H1 (cell line): ENCODE measurements at regions not wholly inside any gene's neighbourhood (a gene's known extent, or its start where the extent isn't known, plus 50 kb on each side); places are given as distances from the start of the nearest gene placed in this dataset.

ENCODE experiments used
- CTCF ChIA-PET: fragments of 300-600 bp; sonication (Branson Sonifier 250); formaldehyde crosslinking; loops from one replicate; lab custom pipeline; 2021; ENCODE audit not compliant: partially characterized antibody; lab: Charles Lee
- POLR2A ChIA-PET: fragments of 300-600 bp; sonication (Branson Sonifier 250); formaldehyde crosslinking; loops from one replicate; lab custom pipeline; 2021; ENCODE audit warnings: inconsistent platforms; ENCODE audit not compliant: partially characterized antibody; lab: Charles Lee
- DNase-seq, 2 experiments: peaks; one replicate each; pipeline versions ENCODE4 v3.0.0 to v3.0.0-alpha.2; 2010 to 2022; ENCODE audit warnings: low spot score in 2 of 2, low read depth in 1 of 2, mixed read lengths in 1 of 2
- FAIRE-seq: peaks from 2 replicates; lab custom pipeline; 2011; peaks lifted over from hg19 to GRCh38; lab: Jason Lieb, UNC
- H2AFZ ChIP-seq: 2 replicates; pipeline ENCODE4 v1.8.1; 2012; ENCODE audit warnings: low read length, inconsistent platforms
- H2AK5ac ChIP-seq: 2 replicates; pipeline ENCODE4 v1.6.1; 2013; ENCODE audit warnings: low read depth, low read length
- H2BK120ac ChIP-seq: replicated peaks from 2 replicates; pipeline ENCODE3; 2013; ENCODE audit warnings: low read depth, low read length, inconsistent platforms
- H2BK12ac ChIP-seq: 2 replicates; pipeline ENCODE4 v1.6.1; 2013; ENCODE audit warnings: low read depth, low read length
- H2BK15ac ChIP-seq: 2 replicates; pipeline ENCODE4 v1.6.1; 2013; ENCODE audit warnings: low read length
- H2BK20ac ChIP-seq: 2 replicates; pipeline ENCODE4 v1.6.1; 2013; ENCODE audit warnings: low read length
- H2BK5ac ChIP-seq: 2 replicates; pipeline ENCODE4 v1.6.1; 2013; ENCODE audit warnings: low read depth, low read length
- H3K14ac ChIP-seq: 2 replicates; pipeline ENCODE4 v1.6.1; 2013; ENCODE audit warnings: inconsistent platforms; ENCODE audit not compliant: insufficient read length
- H3K18ac ChIP-seq: 2 replicates; pipeline ENCODE4 v1.6.1; 2013; ENCODE audit warnings: low read length; ENCODE audit errors: extremely low read depth
- H3K23ac ChIP-seq: 2 replicates; pipeline ENCODE4 v1.6.1; 2013; ENCODE audit warnings: inconsistent platforms; ENCODE audit not compliant: insufficient read length
- H3K23me2 ChIP-seq: 2 replicates; pipeline ENCODE4 v1.6.1; 2013; ENCODE audit warnings: low read depth, low read length
- H3K27ac ChIP-seq: 2 replicates; pipeline ENCODE4 v1.6.1; 2011; ENCODE audit warnings: low read depth, low read length, inconsistent platforms
- H3K27me3 ChIP-seq, 4 experiments: replicated peaks in 1 of 4; 1 replicate in 1 of 4; 2 replicates in 3 of 4; pipeline versions ENCODE4 v1.6.1 to v1.8.1; 2011 to 2013; ENCODE audit warnings: low read length in 3 of 4, mild to moderate bottlenecking in 3 of 4, inconsistent platforms in 2 of 4, mixed read lengths in 2 of 4, moderate library complexity in 1 of 4; ENCODE audit not compliant: control insufficient read depth in 3 of 4, insufficient read depth in 3 of 4; ENCODE audit errors: extremely low read depth in 1 of 4
- H3K36me3 ChIP-seq, 4 experiments: 2 replicates each; pipeline versions ENCODE4 v1.6.1 to v1.8.1; 2011 to 2013; ENCODE audit warnings: mild to moderate bottlenecking in 4 of 4, low read length in 3 of 4, moderate library complexity in 2 of 4, control low read depth in 1 of 4, inconsistent platforms in 1 of 4; ENCODE audit not compliant: insufficient read depth in 4 of 4, control insufficient read depth in 2 of 4
- H3K4ac ChIP-seq: replicated peaks from 2 replicates; pipeline ENCODE3; 2013; ENCODE audit warnings: low read length, low read depth, mixed read lengths, inconsistent platforms; ENCODE audit not compliant: insufficient read length
- H3K4me1 ChIP-seq, 4 experiments: replicated peaks in 1 of 4; 1 replicate in 1 of 4; 2 replicates in 3 of 4; pipeline versions ENCODE4 v1.6.1 to v1.8.1; 2011 to 2013; ENCODE audit warnings: low read length in 3 of 4, inconsistent platforms in 2 of 4, mixed read lengths in 1 of 4; ENCODE audit not compliant: insufficient read depth in 4 of 4, control insufficient read depth in 3 of 4
- H3K4me2 ChIP-seq, 2 experiments: 2 replicates each; pipeline versions ENCODE4 v1.6.1 to v1.8.1; 2011 to 2013; ENCODE audit warnings: low read depth in 2 of 2, low read length in 2 of 2, control low read depth in 1 of 2, inconsistent platforms in 1 of 2, mild to moderate bottlenecking in 1 of 2; ENCODE audit not compliant: insufficient read depth in 1 of 2
- H3K4me3 ChIP-seq, 4 experiments: fragments of 200-600, 300-600 bp in 1 of 4; sonication (generic), shearing (Covaris generic), sonication (Bioruptor Twin) in 1 of 4; 2 replicates each; pipeline versions ENCODE4 v1.5.1 to v1.8.1; 2011 to 2016; ENCODE audit warnings: low read length in 4 of 4, low read depth in 3 of 4, control low read depth in 2 of 4, inconsistent platforms in 2 of 4, mild to moderate bottlenecking in 2 of 4, mixed read lengths in 1 of 4, moderate library complexity in 1 of 4; ENCODE audit not compliant: insufficient read depth in 2 of 4; ENCODE audit errors: extremely low read depth in 1 of 4
- H3K56ac ChIP-seq: replicated peaks from 2 replicates; pipeline ENCODE3; 2013; ENCODE audit warnings: low read depth, mild to moderate bottlenecking, mixed read lengths, low read length, inconsistent platforms; ENCODE audit not compliant: insufficient read length
- H3K79me1 ChIP-seq: 2 replicates; pipeline ENCODE4 v1.6.1; 2013; ENCODE audit warnings: low read depth, low read length, control low read depth
- H3K79me2 ChIP-seq, 2 experiments: 2 replicates each; pipeline versions ENCODE4 v1.6.1 to v1.8.1; 2012 to 2013; ENCODE audit warnings: low read length in 2 of 2, mild to moderate bottlenecking in 2 of 2, inconsistent platforms in 1 of 2; ENCODE audit not compliant: insufficient read depth in 2 of 2, control insufficient read depth in 1 of 2
- H3K9ac ChIP-seq, 4 experiments: replicated peaks in 1 of 4; 1 replicate in 1 of 4; 2 replicates in 3 of 4; pipeline versions ENCODE4 v1.6.1 to v1.8.1; 2011 to 2013; ENCODE audit warnings: low read depth in 3 of 4, low read length in 3 of 4, control low read depth in 2 of 4, mild to moderate bottlenecking in 2 of 4, moderate library complexity in 2 of 4, inconsistent platforms in 1 of 4; ENCODE audit errors: extremely low read depth in 1 of 4
- H3K9me3 ChIP-seq, 2 experiments: 2 replicates each; pipeline versions ENCODE4 v1.6.1 to v1.8.1; 2012 to 2013; ENCODE audit warnings: mild to moderate bottlenecking in 2 of 2, moderate library complexity in 2 of 2, control low read depth in 1 of 2, inconsistent platforms in 1 of 2, low read depth in 1 of 2, low read length in 1 of 2, mixed read lengths in 1 of 2; ENCODE audit not compliant: insufficient read depth in 2 of 2
- H4K20me1 ChIP-seq, 2 experiments: replicated peaks in 1 of 2; 2 replicates each; pipeline versions ENCODE3 to v1.8.1; 2011 to 2013; ENCODE audit warnings: inconsistent platforms in 2 of 2, low read length in 2 of 2, mild to moderate bottlenecking in 1 of 2; ENCODE audit not compliant: insufficient read depth in 2 of 2, control insufficient read depth in 1 of 2
- H4K5ac ChIP-seq: 2 replicates; pipeline ENCODE4 v1.6.1; 2013; ENCODE audit warnings: low read length, low read depth, mixed read lengths, inconsistent platforms; ENCODE audit not compliant: insufficient read length
- H4K8ac ChIP-seq: 2 replicates; pipeline ENCODE4 v1.8.0; 2013; ENCODE audit warnings: mild to moderate bottlenecking, moderate library complexity, low read length, inconsistent platforms; ENCODE audit not compliant: insufficient read depth; ENCODE audit errors: extremely low read depth
- H4K91ac ChIP-seq: replicated peaks from 2 replicates; pipeline ENCODE3; 2013; ENCODE audit warnings: low read length, mixed read lengths, inconsistent platforms; ENCODE audit not compliant: insufficient read length
- ATF2 ChIP-seq: IDR thresholded peaks from 2 replicates; pipeline ENCODE4 v1.6.1; 2012; ENCODE audit warnings: low read length, inconsistent platforms
- KDM4A ChIP-seq: IDR thresholded peaks from one replicate; pipeline ENCODE4 v1.7.1; 2012; ENCODE audit warnings: low read depth, mild to moderate bottlenecking, moderate library complexity, low read length, inconsistent platforms; ENCODE audit not compliant: severe bottlenecking
- PHF8 ChIP-seq: fragments of 200-600 bp; sonication (generic); conservative IDR thresholded peaks from 2 replicates; pipeline ENCODE4 v1.7.1; 2012; ENCODE audit warnings: low read depth, mild to moderate bottlenecking, inconsistent platforms, low read length, moderate library complexity
- RBBP5 ChIP-seq: IDR thresholded peaks from 2 replicates; pipeline ENCODE4 v1.7.1; 2012; ENCODE audit warnings: low read depth, mild to moderate bottlenecking, inconsistent platforms, low read length, moderate library complexity, borderline replicate concordance
- RFX5 ChIP-seq: IDR thresholded peaks from 2 replicates; pipeline ENCODE4 v1.6.1; 2011; ENCODE audit warnings: low read depth, low read length, improper control_type of control experiment, borderline replicate concordance
- RNF2 ChIP-seq: fragments of 200-900, 300-1000 bp; sonication (generic); IDR thresholded peaks from 2 replicates; pipeline ENCODE4 v1.7.1; 2016; ENCODE audit warnings: borderline replicate concordance, low read depth, mild to moderate bottlenecking, antibody characterized with exemption, low read length; ENCODE audit not compliant: poor library complexity, severe bottlenecking; ENCODE audit errors: missing control alignments
- SIRT6 ChIP-seq: IDR thresholded peaks from one replicate; pipeline ENCODE4 v1.7.1; 2012; ENCODE audit warnings: low read length, inconsistent platforms
- SP4 ChIP-seq: IDR thresholded peaks from 2 replicates; pipeline ENCODE4 v1.6.1; 2012; ENCODE audit warnings: low read length, inconsistent platforms
- TCF12 ChIP-seq: IDR thresholded peaks from 2 replicates; pipeline ENCODE4 v1.6.1; 2011; ENCODE audit warnings: low read depth, mild to moderate bottlenecking, low read length
- WGBS, 2 experiments: shearing (Covaris generic) in 1 of 2; methylation state at CpG; one replicate each; pipeline versions ENCODE4 v1.1.6 to v1.1.7; 2013 to 2015; ENCODE audit warnings: low lambda C conversion rate in 2 of 2, mixed read lengths in 2 of 2, inconsistent platforms in 1 of 2, low coverage in 1 of 2, missing lambda C conversion rate in 1 of 2; ENCODE audit not compliant: insufficient replicate concordance in 2 of 2, insufficient coverage in 1 of 2, insufficient read length in 1 of 2; ENCODE audit errors: extremely low coverage in 1 of 2, missing lambda C conversion rate in 1 of 2; 5-methylcytosine and 5-hydroxymethylcytosine counted together

- TF ChIP-seq TCF12 (no peak), ATF2 (no peak), PHF8 (no peak), SP4 (no peak), SIRT6 (no peak), RFX5 (no peak), RBBP5 (no peak), KDM4A (no peak), RNF2 (no peak)
- no peak overlapping the region for H2AK5ac ChIP-seq
- no peak overlapping the region for H4K8ac ChIP-seq
- no peak overlapping the region for H2AFZ ChIP-seq
- no peak overlapping the region for H4K5ac ChIP-seq
- 75% methylated on average over 2 of the region's 2 CpGs; no CpG with 5 or more reads in 1 of the 2 experiments for WGBS, 2 experiments
- FAIRE-seq (no peak), DNase-seq (no peak)
- no peak overlapping the region for H2BK15ac ChIP-seq
- ChIA-PET CTCF (no interaction called here), POLR2A (no interaction called here)
- no peak overlapping the region for H3K9ac ChIP-seq
- no peak overlapping the region for H3K27ac ChIP-seq
- H3K4me1 ChIP-seq: no peaks in the 10 kb centered on the region
- no peak overlapping the region for H3K23ac ChIP-seq
- no peak overlapping the region for H2BK20ac ChIP-seq
- no peak overlapping the region for H2BK12ac ChIP-seq
- H4K20me1 ChIP-seq: no peaks in the 10 kb centered on the region
- no peak overlapping the region for H2BK5ac ChIP-seq
- no peak overlapping the region for H3K4ac ChIP-seq
- H3K56ac ChIP-seq: no peak overlapping the region
- H3K36me3 ChIP-seq: no peaks in the 10 kb centered on the region
- no peaks in the 10 kb centered on the region for H3K79me1 ChIP-seq
- no peak overlapping the region for H3K18ac ChIP-seq
- H3K9me3 ChIP-seq: peaks cover 72 to 86% of the 10 kb centered on the region in 2 experiments
- no peak overlapping the region for H3K4me3 ChIP-seq
- H4K91ac ChIP-seq: no peak overlapping the region
- no peak overlapping the region for H2BK120ac ChIP-seq
- no peaks in the 10 kb centered on the region for H3K23me2 ChIP-seq
- no peak overlapping the region for H3K4me2 ChIP-seq
- no peaks in the 10 kb centered on the region for H3K27me3 ChIP-seq
- no peaks in the 10 kb centered on the region for H3K79me2 ChIP-seq
- H3K14ac ChIP-seq: no peak overlapping the region
Observed at GRCh38 chr6:159372333-159372732, 203.1 kb downstream of the FNDC1 start.
